HepG2 (cell line): ENCODE measurements at regions not wholly inside any gene's neighbourhood (a gene's known extent, or its start where the extent isn't known, plus 50 kb on each side); places are given as distances from the start of the nearest gene placed in this dataset.

Experiments used
- ATRX ChIP-seq: sonication (generic); formaldehyde crosslinking; IDR thresholded peaks from 2 replicates; pipeline ENCODE4 v1.4.0; 2020; ENCODE audit warnings: missing genetic modification reagents, borderline replicate concordance
- FOXA3 ChIP-seq: IDR thresholded peaks from 2 replicates; pipeline ENCODE4 v1.6.1; 2016; ENCODE audit warnings: missing genetic modification reagents, missing compliant biosample characterization
- HCFC1 ChIP-seq: fragments of 150-350 bp; IDR thresholded peaks from 2 replicates; pipeline ENCODE4 v1.6.1; 2014; ENCODE audit warnings: low read depth, low read length
- KLF16 ChIP-seq, 2 experiments: sonication (generic) in 1 of 2; formaldehyde crosslinking in 1 of 2; IDR thresholded peaks; 2 replicates each; pipeline versions ENCODE4 v1.6.1 to v1.8.0; 2016 to 2023; ENCODE audit warnings: missing genetic modification reagents in 2 of 2, missing compliant biosample characterization in 1 of 2
- NFYB ChIP-seq: sonication (generic); formaldehyde crosslinking; IDR thresholded peaks from 2 replicates; pipeline ENCODE4 v1.4.0; 2020; ENCODE audit warnings: missing genetic modification reagents
- ZFP36L1 ChIP-seq: sonication (generic); formaldehyde crosslinking; IDR thresholded peaks from 2 replicates; pipeline ENCODE4 v1.8.0; 2022; ENCODE audit warnings: mild to moderate bottlenecking, missing genetic modification reagents, moderate library complexity
- ZNF24 ChIP-seq: fragments of 450-650 bp; IDR thresholded peaks from 2 replicates; pipeline ENCODE4 v1.6.1; 2017; ENCODE audit warnings: antibody characterized with exemption, mild to moderate bottlenecking
- TF ChIP-seq, protein P1 (sequence below), 2 experiments: sonication (generic) in 1 of 2; formaldehyde crosslinking in 1 of 2; IDR thresholded peaks; 2 replicates each; pipeline versions ENCODE4 v1.6.1 to v1.9.0; 2014 to 2022; ENCODE audit warnings: antibody characterized with exemption in 1 of 2, borderline replicate concordance in 1 of 2, inconsistent platforms in 1 of 2, low read depth in 1 of 2, missing genetic modification reagents in 1 of 2
- TF ChIP-seq, protein P2 (sequence below): sonication (generic); formaldehyde crosslinking; IDR thresholded peaks from 2 replicates; pipeline ENCODE4 v1.5.1; 2020; ENCODE audit warnings: missing genetic modification reagents, mild to moderate bottlenecking, borderline replicate concordance
- TF ChIP-seq, protein P3 (sequence below): sonication (generic); formaldehyde crosslinking; IDR thresholded peaks from 2 replicates; pipeline ENCODE4 v1.5.1; 2020; ENCODE audit warnings: missing genetic modification reagents, mild to moderate bottlenecking, borderline replicate concordance
- TF ChIP-seq, protein P4 (sequence below): sonication (generic); formaldehyde crosslinking; IDR thresholded peaks from 2 replicates; pipeline ENCODE4 v1.4.0; 2020; ENCODE audit warnings: missing genetic modification reagents

DNA sequence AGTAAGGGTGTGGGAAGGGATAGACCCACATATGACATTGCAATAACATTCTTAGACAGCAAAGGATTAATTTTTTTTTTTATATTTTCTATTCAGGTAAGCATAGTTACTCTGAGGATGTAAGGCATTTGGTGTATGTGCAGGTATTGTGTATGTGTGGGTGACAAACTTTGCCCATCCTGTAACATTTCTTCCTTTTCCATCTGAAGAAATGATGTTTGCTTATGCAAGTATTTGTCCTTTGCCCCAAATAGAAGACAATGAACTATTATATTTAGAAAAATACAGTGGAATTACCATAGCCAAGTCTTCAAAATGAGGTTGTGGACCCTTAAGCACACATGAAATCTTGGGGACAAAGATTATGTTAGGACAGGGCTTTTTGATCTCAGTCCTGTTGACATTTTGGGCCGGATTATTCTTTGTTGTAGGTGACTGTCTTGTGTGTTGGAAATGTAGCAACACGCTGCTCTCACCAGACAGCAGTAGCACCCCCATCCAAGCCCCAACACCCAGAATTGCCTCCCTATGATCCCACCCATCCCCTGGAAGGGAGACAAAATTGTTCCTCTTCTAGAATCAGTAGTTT is 1244.7 kb downstream of the STIM2 start (continued):
- TF ChIP-seq, protein P1, sequence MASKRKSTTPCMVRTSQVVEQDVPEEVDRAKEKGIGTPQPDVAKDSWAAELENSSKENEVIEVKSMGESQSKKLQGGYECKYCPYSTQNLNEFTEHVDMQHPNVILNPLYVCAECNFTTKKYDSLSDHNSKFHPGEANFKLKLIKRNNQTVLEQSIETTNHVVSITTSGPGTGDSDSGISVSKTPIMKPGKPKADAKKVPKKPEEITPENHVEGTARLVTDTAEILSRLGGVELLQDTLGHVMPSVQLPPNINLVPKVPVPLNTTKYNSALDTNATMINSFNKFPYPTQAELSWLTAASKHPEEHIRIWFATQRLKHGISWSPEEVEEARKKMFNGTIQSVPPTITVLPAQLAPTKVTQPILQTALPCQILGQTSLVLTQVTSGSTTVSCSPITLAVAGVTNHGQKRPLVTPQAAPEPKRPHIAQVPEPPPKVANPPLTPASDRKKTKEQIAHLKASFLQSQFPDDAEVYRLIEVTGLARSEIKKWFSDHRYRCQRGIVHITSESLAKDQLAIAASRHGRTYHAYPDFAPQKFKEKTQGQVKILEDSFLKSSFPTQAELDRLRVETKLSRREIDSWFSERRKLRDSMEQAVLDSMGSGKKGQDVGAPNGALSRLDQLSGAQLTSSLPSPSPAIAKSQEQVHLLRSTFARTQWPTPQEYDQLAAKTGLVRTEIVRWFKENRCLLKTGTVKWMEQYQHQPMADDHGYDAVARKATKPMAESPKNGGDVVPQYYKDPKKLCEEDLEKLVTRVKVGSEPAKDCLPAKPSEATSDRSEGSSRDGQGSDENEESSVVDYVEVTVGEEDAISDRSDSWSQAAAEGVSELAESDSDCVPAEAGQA (IDR thresholded peaks at IDR 0.05; ENCODE audit: low read depth): no peak
- TF ChIP-seq, protein P1 (CRISPR knock-in tag; IDR thresholded peaks at IDR 0.05; ENCODE audit: borderline replicate concordance): no peak
- TF ChIP-seq NFYB (CRISPR knock-in tag) (no peak), FOXA3 (peak; percentile 73), ATRX (no peak), KLF16 (CRISPR knock-in tag; IDR thresholded peaks at IDR 0.05) (no peak), HCFC1 (no peak), ZFP36L1 (CRISPR knock-in tag) (no peak), ZNF24 (peak; percentile 82)
- TF ChIP-seq, protein P2, sequence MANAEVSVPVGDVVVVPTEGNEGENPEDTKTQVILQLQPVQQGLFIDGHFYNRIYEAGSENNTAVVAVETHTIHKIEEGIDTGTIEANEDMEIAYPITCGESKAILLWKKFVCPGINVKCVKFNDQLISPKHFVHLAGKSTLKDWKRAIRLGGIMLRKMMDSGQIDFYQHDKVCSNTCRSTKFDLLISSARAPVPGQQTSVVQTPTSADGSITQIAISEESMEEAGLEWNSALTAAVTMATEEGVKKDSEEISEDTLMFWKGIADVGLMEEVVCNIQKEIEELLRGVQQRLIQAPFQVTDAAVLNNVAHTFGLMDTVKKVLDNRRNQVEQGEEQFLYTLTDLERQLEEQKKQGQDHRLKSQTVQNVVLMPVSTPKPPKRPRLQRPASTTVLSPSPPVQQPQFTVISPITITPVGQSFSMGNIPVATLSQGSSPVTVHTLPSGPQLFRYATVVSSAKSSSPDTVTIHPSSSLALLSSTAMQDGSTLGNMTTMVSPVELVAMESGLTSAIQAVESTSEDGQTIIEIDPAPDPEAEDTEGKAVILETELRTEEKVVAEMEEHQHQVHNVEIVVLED (CRISPR knock-in tag): no peak
- TF ChIP-seq, protein P3, sequence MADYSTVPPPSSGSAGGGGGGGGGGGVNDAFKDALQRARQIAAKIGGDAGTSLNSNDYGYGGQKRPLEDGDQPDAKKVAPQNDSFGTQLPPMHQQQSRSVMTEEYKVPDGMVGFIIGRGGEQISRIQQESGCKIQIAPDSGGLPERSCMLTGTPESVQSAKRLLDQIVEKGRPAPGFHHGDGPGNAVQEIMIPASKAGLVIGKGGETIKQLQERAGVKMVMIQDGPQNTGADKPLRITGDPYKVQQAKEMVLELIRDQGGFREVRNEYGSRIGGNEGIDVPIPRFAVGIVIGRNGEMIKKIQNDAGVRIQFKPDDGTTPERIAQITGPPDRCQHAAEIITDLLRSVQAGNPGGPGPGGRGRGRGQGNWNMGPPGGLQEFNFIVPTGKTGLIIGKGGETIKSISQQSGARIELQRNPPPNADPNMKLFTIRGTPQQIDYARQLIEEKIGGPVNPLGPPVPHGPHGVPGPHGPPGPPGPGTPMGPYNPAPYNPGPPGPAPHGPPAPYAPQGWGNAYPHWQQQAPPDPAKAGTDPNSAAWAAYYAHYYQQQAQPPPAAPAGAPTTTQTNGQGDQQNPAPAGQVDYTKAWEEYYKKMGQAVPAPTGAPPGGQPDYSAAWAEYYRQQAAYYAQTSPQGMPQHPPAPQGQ (CRISPR knock-in tag): no peak
- TF ChIP-seq, protein P4, sequence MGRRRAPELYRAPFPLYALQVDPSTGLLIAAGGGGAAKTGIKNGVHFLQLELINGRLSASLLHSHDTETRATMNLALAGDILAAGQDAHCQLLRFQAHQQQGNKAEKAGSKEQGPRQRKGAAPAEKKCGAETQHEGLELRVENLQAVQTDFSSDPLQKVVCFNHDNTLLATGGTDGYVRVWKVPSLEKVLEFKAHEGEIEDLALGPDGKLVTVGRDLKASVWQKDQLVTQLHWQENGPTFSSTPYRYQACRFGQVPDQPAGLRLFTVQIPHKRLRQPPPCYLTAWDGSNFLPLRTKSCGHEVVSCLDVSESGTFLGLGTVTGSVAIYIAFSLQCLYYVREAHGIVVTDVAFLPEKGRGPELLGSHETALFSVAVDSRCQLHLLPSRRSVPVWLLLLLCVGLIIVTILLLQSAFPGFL: no peak
- TF ChIP-seq, all 625 proteins: peak for 43
